Activated naive CD8-positive, alpha-beta T cell treated with anti-CD3 and anti-CD28 coated beads, Interleukin-2, amount 50 U/mL, for 24 hours (primary cell): ENCODE measurements at regions not wholly inside any gene's neighbourhood (a gene's known extent, or its start where the extent isn't known, plus 50 kb on each side); places are given as distances from the start of the nearest gene placed in this dataset.

Source experiments
- ATAC-seq: fragments of 150-1000 bp; cut with Tn5 transposase; one replicate; pipeline ENCODE4 v1.10.0; 2021
- DNase-seq: peaks from one replicate; pipeline ENCODE4 v3.0.0; 2021
- H3K27ac Mint-ChIP-seq: one replicate; pipeline ENCODE4 v1.8.0; 2021; ENCODE audit warnings: mild to moderate bottlenecking, mixed read lengths
- H3K27me3 Mint-ChIP-seq: one replicate; pipeline ENCODE4 v1.8.0; 2021; ENCODE audit warnings: mixed read lengths
- H3K36me3 Mint-ChIP-seq: one replicate; pipeline ENCODE4 v1.8.0; 2021; ENCODE audit warnings: low read depth, mixed read lengths
- H3K4me1 Mint-ChIP-seq: one replicate; pipeline ENCODE4 v1.8.0; 2021; ENCODE audit warnings: mixed read lengths
- H3K4me3 Mint-ChIP-seq: one replicate; pipeline ENCODE4 v1.8.0; 2021; ENCODE audit warnings: mild to moderate bottlenecking, moderate library complexity, mixed read lengths
- H3K9me3 Mint-ChIP-seq: one replicate; pipeline ENCODE4 v1.8.0; 2021; ENCODE audit warnings: mixed read lengths

DNA sequence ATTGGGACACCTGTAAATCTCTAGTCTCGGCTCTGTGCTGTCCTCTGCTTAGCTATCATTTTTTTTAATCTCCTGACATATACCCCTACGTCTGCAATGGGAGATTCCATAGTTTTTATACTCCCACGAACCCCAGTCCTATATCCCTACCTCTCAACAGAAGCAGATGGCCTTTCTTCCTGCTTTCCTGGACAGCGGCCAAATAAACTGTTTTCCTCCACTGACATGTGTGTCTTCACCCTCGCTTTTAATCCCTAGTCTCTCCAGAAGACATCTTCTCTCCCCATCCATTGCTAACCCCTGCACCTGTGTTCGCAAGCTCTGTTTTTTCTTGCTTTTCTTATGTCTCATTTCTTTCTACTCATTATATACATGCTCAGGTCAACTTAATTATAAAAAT lies 395.4 kb downstream of the EPHA4 start:
- no peaks in the 10 kb centered on the region for H3K36me3 Mint-ChIP-seq
- no peaks in the 10 kb centered on the region for H3K9me3 Mint-ChIP-seq
- no peak for ATAC-seq
- H3K27ac Mint-ChIP-seq, result no peak overlapping the region
- H3K4me3 Mint-ChIP-seq, result no peak overlapping the region
- H3K27me3 Mint-ChIP-seq, result peaks cover 2% of the 10 kb centered on the region
- no peaks in the 10 kb centered on the region for H3K4me1 Mint-ChIP-seq
- no peak for DNase-seq

DNA sequence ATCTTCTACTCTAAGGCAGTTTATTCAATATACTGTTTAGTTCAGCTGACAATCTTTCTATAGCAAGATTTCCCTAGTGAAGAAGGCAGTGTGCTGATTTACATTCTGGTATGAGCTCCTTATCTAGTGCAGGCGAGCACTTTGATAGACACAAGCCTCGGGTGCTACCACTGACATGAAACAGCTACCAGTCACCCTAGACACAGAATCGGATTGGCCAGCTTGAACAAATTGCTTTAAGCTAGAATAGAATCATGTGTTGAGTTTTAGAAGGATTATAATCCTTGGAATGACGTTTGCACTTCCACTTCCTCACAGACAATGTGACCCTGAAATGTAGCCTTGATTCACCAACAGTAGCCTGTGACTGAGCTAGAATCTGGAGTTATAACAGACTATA lies 394.0 kb downstream of the EPHA4 start:
- H3K36me3 Mint-ChIP-seq, result no peaks in the 10 kb centered on the region
- peaks cover 2% of the 10 kb centered on the region for H3K27me3 Mint-ChIP-seq
- no peaks in the 10 kb centered on the region for H3K9me3 Mint-ChIP-seq

DNA sequence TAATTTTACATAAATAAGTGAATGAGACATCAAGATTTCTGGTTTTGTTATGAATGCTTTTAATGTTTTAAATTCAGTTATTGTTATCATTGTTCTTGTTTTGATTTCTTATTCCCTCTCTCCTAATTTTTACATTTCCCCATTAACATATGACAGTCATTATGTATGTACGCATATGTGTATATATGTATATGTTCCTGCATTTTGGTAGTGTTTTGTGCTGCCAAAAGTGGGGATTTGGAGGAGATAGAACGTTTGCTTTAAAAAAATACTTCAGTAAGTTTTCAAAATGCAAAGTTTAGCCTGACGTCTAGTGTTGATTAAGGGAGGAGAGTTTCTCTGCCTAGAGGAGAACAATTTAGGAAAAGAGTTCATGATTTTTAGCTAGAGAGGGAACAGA lies 385.2 kb downstream of the EPHA4 start:
- Mint-ChIP-seq H3K27me3 (no peaks in the 10 kb centered on the region), H3K4me1 (no peaks in the 10 kb centered on the region), H3K36me3 (no peaks in the 10 kb centered on the region), H3K27ac (no peak overlapping the region), H3K4me3 (no peak overlapping the region), H3K9me3 (no peaks in the 10 kb centered on the region)
- ATAC-seq (no peak), DNase-seq (no peak)

More for the DNA sequence above, 394.0 kb downstream of the EPHA4 start:
- ATAC-seq (no peak), DNase-seq (no peak)
- Mint-ChIP-seq H3K27ac (no peak overlapping the region), H3K4me3 (no peak overlapping the region), H3K4me1 (no peaks in the 10 kb centered on the region)

DNA sequence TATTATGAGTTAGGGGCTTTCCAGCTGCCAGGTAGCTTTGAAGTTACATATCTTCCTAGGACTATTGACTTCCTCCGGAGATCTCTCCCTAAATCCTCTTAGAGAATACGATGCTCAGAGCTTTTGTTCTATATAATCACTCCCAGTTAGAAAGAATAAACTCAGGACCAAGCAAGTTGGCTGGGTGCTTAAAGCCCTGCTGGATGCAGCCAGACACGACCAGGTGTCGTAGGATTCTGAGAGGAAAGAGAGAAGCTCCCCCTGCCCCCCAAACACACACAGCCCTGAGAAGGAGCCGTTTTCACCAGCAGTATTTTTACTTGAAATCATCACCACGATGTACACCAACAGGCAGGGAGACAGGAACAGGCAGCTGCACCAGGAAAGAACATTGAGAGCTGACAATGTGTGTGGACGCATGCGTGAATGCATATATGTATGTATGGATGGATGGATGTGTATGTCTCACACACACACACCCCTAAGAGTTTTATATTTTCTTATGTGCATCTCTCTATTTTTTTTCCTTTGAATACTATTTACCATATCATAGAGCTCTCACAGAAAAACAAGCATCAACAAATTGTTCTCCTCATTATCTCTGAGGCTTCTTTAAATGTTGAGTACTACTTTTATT lies 382.6 kb downstream of the EPHA4 start:
- no peaks in the 10 kb centered on the region for H3K36me3 Mint-ChIP-seq
- no peaks in the 10 kb centered on the region for H3K9me3 Mint-ChIP-seq
- DNase-seq, result no peak
- H3K4me3 Mint-ChIP-seq, result no peak overlapping the region
- no peaks in the 10 kb centered on the region for H3K27me3 Mint-ChIP-seq
- no peaks in the 10 kb centered on the region for H3K4me1 Mint-ChIP-seq
- no peak overlapping the region for H3K27ac Mint-ChIP-seq
- ATAC-seq, result no peak

DNA sequence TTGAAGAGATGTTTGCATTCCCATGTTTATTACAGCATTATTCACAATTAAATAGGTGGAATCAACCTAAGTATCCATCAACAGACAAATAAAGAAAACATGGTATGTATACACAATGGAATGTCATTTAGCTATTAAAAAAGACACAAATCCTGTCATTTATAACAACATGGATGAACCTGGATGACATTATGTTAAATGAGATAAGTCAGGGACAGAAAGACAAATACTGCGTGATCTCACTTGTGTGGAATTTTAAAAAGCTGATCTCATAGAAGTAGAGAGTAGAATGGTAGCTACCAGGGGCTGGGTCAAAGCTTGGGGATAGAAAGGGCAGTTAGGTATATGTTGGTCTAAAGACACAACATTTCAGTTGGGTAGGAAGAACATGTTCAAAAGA lies 376.3 kb downstream of the EPHA4 start:
- H3K27ac Mint-ChIP-seq, result no peak overlapping the region
- no peak for ATAC-seq
- no peaks in the 10 kb centered on the region for H3K9me3 Mint-ChIP-seq

DNA sequence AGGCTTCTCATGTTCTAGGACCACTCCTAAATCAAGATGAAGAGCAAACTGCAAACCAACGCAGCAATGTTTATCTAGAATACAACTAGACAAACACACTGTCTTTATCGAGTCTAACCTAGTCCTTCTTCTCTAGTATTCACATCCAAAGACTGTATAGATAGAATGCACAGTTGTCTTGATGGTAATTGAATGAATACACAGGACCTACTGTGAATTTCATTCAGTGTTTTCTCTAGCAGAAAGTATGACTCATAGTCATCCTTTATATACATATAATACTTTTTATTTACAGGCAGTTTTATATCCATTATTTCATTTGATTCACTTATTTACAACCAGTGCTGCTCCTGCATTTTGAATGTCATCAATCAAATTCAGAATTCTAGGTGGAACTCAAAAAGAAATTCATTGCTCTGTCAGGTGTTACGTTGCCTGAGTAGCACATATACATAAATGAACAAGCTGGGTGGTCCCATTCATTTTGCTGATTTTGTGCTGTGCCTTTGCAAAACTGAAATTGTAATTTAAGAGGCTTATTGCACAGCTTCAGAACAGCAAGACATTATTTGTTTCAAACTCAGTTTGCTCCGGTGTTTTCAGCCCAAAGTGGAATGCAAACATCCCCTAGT lies 374.8 kb downstream of the EPHA4 start:
- Mint-ChIP-seq H3K27me3 (no peaks in the 10 kb centered on the region), H3K4me3 (no peak overlapping the region), H3K27ac (no peak overlapping the region), H3K36me3 (no peaks in the 10 kb centered on the region), H3K4me1 (no peaks in the 10 kb centered on the region), H3K9me3 (no peaks in the 10 kb centered on the region)
- DNase-seq (no peak), ATAC-seq (no peak)

More for the DNA sequence above, 376.3 kb downstream of the EPHA4 start:
- no peaks in the 10 kb centered on the region for H3K4me1 Mint-ChIP-seq
- DNase-seq, result no peak
- no peaks in the 10 kb centered on the region for H3K36me3 Mint-ChIP-seq
- no peak overlapping the region for H3K4me3 Mint-ChIP-seq
- no peaks in the 10 kb centered on the region for H3K27me3 Mint-ChIP-seq

DNA sequence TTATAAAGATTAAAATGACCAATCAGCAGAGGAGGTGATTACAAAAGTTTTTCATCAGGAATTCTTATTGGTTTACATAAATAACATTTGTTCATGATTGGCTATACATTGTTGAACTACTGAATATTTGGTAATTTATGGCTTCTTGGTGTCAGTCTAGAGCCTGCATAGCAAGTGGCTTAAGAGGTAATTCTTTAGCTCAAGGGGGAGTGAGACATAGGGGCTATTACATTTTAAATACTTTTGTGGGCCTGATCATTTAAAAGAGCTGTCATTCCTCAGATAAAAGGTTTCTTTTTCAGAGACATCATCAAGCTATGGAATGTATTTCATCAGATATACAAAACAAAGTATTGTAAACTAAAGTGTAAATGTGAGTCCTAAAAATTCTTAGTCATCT lies 373.8 kb downstream of the EPHA4 start:
- ATAC-seq (no peak), DNase-seq (no peak)
- H3K4me3 Mint-ChIP-seq, result no peak overlapping the region
- H3K36me3 Mint-ChIP-seq, result no peaks in the 10 kb centered on the region
- H3K9me3 Mint-ChIP-seq, result no peaks in the 10 kb centered on the region
- no peaks in the 10 kb centered on the region for H3K4me1 Mint-ChIP-seq
- H3K27ac Mint-ChIP-seq, result no peak overlapping the region
- H3K27me3 Mint-ChIP-seq, result no peaks in the 10 kb centered on the region

DNA sequence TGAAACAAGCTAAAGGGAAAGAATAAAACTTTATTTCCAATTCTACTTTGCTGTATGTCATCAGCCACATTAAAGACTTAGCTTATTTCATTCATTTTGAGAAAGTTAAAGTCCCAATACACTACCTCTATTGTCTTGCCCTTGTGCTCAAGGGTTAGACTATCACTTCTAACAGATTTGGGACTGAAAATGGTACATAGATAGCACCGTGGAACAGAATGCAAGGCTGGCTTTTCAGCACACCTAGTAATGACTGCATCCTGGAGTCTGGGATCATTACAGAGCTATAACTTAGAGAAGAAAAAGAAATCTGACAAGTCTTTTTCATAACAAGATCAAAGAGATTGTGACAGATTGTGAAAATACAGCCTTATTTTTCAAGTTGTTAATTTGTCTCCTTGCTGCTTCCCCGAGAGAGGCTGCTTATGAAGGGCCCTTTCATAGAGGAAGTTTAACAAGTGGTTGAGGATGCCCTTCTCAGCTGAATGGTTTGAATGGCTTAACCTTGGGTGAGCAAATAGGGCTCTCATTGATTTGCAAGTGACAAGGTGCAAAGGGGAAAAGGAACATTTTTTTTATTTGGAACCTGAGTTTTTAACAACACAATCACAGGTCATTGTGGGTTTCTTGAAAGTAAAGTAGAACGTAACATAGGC lies 371.8 kb downstream of the EPHA4 start:
- Mint-ChIP-seq H3K4me3 (no peak overlapping the region), H3K4me1 (no peaks in the 10 kb centered on the region)
- no peak for DNase-seq

DNA sequence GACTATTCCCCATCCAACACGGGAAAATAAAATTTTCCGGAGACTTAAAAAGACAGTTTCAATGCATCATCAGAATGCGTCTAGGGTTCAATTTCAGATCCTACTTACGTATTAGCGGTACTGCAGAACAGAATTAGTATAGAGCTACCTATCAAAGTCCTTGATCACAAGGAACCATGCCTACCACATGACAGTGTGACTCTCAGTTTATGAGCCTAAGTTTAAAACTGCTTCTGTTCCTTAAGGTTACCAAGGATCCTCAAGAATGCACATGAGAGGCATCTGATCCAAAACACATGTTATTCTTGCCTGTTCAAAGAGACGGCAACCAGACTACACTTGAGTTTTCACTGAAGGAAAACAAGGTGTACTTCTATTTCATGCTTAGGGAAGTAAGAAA lies 369.7 kb downstream of the EPHA4 start:
- no peaks in the 10 kb centered on the region for H3K27me3 Mint-ChIP-seq
- ATAC-seq, result no peak
- no peak overlapping the region for H3K4me3 Mint-ChIP-seq
- no peaks in the 10 kb centered on the region for H3K4me1 Mint-ChIP-seq
- no peak overlapping the region for H3K27ac Mint-ChIP-seq
- DNase-seq, result no peak
- no peaks in the 10 kb centered on the region for H3K36me3 Mint-ChIP-seq
- no peaks in the 10 kb centered on the region for H3K9me3 Mint-ChIP-seq

More for the DNA sequence above, 371.8 kb downstream of the EPHA4 start:
- no peaks in the 10 kb centered on the region for H3K27me3 Mint-ChIP-seq
- no peaks in the 10 kb centered on the region for H3K9me3 Mint-ChIP-seq
- no peaks in the 10 kb centered on the region for H3K36me3 Mint-ChIP-seq
- no peak overlapping the region for H3K27ac Mint-ChIP-seq
- ATAC-seq, result no peak

DNA sequence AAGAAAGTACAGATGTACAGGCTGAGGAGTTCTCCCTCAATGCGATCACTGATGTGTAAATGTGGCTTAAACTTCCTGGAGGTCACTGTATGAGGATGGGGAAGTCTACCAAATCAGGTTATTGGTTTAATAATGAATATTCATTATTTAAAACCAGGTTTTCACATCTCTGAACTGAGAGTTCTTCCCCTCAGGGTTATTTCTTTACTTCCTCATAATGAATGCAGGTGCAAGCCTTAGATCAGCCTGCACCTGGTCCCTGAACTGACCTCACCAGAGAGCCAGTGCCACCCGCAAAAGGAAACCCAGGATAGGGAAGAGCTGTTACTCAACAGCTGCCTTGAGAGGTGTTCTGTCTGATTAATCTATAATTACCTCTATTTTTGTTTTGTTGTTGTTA lies 369.0 kb downstream of the EPHA4 start:
- ATAC-seq (peak; percentile 40), DNase-seq (no peak)
- no peak overlapping the region for H3K27ac Mint-ChIP-seq
- no peaks in the 10 kb centered on the region for H3K36me3 Mint-ChIP-seq
- no peaks in the 10 kb centered on the region for H3K27me3 Mint-ChIP-seq
- H3K9me3 Mint-ChIP-seq, result no peaks in the 10 kb centered on the region
- H3K4me3 Mint-ChIP-seq, result no peak overlapping the region
- no peaks in the 10 kb centered on the region for H3K4me1 Mint-ChIP-seq

DNA sequence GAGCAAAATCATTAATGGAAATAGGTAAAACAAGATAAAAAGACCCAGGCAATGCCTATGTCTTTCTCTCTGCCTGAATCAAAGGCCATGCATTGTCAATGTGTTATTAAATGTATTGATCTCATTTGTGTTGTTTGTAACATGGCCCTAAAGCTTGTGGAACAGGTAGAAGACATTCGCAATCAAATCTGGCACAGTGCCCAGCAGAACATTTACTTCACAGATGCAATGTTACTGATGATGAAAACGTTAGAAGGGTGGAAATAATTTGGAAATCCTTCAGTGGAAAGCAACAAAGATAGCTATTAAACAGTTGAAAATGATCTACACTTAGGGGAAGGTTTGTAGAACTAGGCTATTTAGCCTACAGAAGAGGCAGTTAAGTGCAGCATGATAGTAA lies 368.2 kb downstream of the EPHA4 start:
- Mint-ChIP-seq H3K36me3 (no peaks in the 10 kb centered on the region), H3K4me3 (no peak overlapping the region), H3K27ac (no peak overlapping the region), H3K9me3 (no peaks in the 10 kb centered on the region), H3K4me1 (no peaks in the 10 kb centered on the region), H3K27me3 (no peaks in the 10 kb centered on the region)
- DNase-seq, result no peak
- ATAC-seq, result no peak

DNA sequence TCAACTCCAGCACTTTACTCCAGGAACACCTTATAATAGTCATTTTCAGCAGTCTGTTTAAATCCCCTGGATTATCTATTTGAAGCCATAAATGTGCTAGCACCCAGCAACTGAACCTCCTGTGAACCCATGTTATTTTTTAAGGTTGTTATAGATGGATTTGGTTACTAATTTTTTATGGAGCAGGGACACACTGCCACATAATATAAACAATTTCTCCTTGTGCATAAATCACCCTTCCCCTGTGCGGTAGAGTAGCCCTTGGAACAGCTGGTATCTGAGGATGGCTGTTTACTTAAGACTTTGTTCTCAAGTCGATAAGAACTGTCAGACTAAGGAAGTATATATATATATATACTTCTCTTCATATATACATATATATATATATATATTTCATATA lies 367.4 kb downstream of the EPHA4 start:
- H3K4me1 Mint-ChIP-seq, result no peaks in the 10 kb centered on the region
- no peak overlapping the region for H3K4me3 Mint-ChIP-seq
- DNase-seq, result no peak
- no peak for ATAC-seq
- no peak overlapping the region for H3K27ac Mint-ChIP-seq
- H3K9me3 Mint-ChIP-seq, result no peaks in the 10 kb centered on the region
- no peaks in the 10 kb centered on the region for H3K27me3 Mint-ChIP-seq
- no peaks in the 10 kb centered on the region for H3K36me3 Mint-ChIP-seq

DNA sequence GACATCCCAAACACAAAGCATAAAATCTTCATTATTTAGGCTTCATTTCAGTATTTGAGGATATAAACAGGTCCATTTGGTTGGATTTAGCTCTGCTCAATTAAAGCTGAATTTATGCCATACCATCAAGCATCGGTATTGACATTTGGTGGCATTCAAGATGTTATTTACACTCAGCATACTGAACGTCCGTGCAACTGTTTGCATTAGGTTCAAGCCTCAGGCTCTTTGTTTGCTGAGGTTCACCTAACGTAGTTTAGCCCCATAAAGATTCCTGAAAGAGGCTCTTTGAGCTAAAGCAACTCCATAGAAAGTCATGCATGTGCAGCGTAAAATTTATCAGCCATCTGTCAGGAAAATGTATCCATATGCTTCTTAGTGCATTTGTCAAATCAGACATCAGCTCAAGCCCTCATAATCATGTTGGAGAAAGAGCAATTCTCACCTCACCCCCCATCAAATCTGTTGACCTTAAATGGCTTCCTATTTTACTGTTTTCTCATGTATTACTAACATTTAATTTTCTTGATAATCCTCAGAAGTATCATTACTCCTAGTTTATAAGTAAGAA lies 366.9 kb downstream of the EPHA4 start:
- Mint-ChIP-seq H3K27ac (no peak overlapping the region), H3K4me3 (no peak overlapping the region), H3K36me3 (no peaks in the 10 kb centered on the region), H3K4me1 (no peaks in the 10 kb centered on the region), H3K9me3 (no peaks in the 10 kb centered on the region), H3K27me3 (no peaks in the 10 kb centered on the region)
- ATAC-seq (no peak), DNase-seq (no peak)

DNA sequence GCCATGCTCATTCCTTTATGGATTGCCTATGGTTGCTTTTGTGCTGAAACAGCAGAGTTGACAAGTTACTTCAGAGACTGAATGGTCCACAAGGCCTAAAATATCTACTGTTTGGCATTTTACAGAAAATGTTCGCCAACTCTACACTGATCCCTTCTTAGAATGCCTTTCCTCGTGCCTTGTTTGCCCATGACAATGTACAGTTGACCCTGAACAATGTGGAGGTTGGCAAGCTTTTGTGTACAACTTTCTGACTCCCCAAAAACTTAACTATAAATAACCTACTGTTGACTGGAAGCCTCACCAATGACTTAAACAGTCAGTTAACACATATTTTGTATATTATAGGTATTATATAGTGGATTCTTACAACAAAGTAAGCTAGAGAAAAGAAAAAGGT lies 361.4 kb downstream of the EPHA4 start:
- Mint-ChIP-seq H3K36me3 (no peaks in the 10 kb centered on the region), H3K4me3 (no peak overlapping the region), H3K27me3 (no peaks in the 10 kb centered on the region), H3K27ac (no peak overlapping the region), H3K9me3 (no peaks in the 10 kb centered on the region), H3K4me1 (no peaks in the 10 kb centered on the region)
- DNase-seq (no peak), ATAC-seq (no peak)

DNA sequence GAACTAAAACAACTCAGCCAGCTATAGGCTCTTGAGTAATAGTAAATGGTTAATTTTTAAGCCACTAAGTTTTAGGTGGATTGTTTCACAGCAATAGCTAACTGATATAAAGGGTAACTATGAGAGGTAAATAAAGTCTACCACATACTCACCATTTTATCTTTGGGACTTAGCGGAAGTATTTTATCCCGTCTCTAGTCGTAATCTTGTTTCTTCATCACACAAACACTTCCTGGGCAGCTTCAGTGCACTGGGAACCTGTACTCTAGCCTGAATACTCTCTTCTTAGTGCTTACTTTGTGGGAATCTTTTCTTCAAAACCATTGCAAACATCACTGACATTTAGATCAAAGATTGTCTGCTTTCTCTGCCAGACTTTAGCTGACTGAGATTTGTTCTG lies 360.5 kb downstream of the EPHA4 start:
- no peaks in the 10 kb centered on the region for H3K4me1 Mint-ChIP-seq
- no peaks in the 10 kb centered on the region for H3K36me3 Mint-ChIP-seq
- no peak overlapping the region for H3K27ac Mint-ChIP-seq
- no peaks in the 10 kb centered on the region for H3K9me3 Mint-ChIP-seq
- DNase-seq (no peak), ATAC-seq (no peak)
- no peak overlapping the region for H3K4me3 Mint-ChIP-seq
- H3K27me3 Mint-ChIP-seq, result no peaks in the 10 kb centered on the region
